Glomerular endothelial cell (primary cell): ENCODE measurements at regions not wholly inside any gene's neighbourhood (a gene's known extent, or its start where the extent isn't known, plus 50 kb on each side); places are given as distances from the start of the nearest gene placed in this dataset.

Experiments used
- DNase-seq: peaks from one replicate; pipeline ENCODE4 v3.0.0-alpha.2; 2011; ENCODE audit warnings: low read depth, low spot score; ENCODE audit errors: extremely low read depth

DNA sequence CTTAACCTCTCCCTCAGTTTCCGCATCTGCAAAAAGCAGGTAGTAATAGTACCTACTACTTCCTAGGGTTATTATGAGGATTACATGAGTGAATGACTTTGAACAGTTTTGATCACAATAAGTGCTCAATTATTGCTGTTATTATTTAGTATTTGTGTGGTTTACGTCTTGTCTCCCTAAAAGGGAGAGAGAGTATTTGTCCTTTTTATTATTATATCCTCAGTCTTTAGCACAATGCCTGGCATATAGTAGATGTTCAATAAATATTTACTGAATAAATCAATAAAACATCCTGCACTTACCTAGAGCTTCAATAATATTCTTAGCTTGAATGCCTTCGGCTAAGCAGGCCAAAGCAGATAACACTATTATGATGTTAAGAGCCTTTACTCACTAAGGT, 160.0 kb downstream of the TANC2 start:
- no peak for DNase-seq

DNA sequence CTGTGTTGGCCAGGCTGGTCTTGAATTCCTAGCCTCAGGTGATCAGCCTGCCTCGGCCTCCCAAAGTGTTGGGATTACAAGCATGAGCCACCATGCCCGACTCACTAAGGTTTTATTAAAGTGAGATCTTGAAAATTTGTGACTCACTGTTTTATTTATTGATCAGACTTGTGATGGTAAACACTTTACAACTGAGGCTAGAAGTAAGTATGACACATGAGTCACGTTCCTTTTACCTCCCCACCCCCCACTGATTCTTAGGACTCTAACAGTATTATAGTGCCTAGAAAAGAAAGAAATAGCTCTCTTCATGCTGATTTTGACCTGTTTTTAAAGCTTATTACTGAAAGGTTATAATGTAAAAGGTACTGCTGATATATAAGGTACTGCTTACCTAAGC, 160.6 kb downstream of the TANC2 start:
- no peak for DNase-seq

DNA sequence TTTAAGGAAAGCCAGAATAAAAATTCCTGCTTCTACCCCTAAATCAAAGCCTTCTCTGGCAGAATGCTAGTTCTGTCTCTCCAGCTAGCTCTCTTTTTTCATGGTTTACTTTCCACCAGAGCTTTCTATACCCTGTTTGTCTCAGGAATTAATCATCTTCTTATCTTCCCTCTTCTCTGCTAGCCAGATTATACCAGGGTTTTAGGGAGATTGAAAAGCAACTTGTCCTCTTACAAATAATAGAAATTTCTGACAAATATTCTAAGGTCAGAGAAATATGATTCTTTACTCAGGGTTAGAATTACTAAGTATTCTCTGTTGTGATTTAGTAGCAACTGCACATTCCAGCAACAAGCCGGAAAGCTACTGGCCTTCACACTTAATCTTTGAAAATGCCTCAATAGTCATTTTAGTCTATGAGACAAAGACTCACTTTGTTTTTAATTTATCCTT, 166.4 kb downstream of the TANC2 start:
- no peak for DNase-seq

DNA sequence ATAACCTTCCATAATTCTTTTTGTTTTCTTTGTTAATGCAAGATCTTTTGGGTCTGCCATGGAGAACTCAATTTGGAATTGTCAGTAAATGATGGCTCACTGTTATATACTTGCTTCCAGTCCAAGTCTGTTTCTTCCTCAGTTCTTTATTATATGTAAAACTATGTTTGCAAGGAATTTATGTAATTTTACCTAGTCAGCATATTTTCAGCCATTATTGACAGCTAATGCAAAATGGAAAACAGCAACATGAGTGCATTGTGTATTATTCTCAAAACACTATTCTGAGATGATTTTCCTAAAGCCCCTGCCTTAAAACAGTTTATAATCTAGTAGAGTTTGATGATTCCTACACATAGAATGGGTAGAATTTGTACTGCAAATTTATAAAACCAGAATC, 167.5 kb downstream of the TANC2 start:
- DNase-seq, result no peak

DNA sequence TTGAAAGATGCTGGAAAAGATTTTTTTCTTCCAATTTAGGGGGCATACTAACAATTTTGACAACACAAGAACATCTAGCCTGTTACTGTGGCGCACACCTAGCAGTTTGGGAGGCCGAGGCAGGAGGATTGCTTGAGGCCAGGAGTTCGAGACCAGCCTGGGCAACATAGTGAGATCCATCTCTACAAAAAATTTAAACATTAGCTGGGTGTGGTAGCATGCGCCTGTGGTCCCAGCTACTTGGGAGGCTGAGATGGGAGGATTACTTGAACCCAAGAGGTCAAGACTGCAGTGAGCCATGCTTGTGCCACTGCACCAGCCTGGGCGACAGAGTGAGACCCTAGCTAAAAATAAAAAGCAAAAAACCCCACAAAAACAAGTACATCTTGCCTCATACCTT, 168.8 kb downstream of the TANC2 start:
- DNase-seq, result no peak

DNA sequence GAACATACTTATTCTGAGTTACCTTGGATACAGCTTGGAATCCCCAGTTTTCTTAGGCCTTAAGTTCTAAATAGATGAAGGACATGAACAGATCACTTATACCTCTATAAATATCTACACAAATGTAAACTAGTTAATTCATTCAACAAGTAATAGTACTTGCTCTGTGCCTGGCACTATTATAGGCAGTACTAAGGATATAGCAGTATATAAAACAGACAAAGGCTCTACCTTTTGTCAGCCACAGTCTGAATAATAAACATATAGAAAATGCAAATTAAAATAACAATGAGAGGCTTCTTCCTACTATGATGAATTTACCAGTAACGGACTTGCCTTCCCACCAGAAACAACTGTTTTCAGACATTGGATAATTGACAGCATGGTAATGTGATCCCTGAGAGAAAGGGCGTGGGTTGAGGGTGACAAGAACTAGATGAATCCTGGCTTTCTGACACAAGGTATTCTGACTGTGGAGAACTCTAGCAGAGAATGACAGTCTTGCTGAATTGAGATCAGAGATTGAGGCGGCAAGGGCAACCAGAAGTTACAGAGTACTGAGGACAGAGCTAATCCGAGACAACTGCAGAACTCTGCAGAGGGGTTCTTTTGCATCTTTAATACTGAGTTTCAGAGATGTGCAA, 170.5 kb downstream of the TANC2 start:
- no peak for DNase-seq

DNA sequence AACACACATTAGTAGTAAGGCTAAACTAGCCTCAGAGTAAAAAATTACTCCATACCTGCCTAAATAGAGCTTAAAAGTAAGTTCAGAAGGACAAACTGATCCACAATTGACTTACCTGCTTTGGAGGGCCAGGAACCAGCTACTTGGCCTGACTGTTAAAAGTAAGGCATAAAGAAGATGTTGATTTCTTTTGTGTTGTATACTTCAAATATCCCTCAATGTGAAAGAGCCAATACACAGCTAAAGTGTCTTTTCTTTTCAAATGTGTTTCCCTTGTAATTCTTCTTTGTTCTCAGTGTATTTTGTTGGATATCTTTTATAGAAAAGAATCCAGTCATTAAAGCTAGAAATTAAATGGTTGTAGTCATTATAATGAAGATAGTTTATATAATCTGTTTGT, 171.1 kb downstream of the TANC2 start:
- no peak for DNase-seq

DNA sequence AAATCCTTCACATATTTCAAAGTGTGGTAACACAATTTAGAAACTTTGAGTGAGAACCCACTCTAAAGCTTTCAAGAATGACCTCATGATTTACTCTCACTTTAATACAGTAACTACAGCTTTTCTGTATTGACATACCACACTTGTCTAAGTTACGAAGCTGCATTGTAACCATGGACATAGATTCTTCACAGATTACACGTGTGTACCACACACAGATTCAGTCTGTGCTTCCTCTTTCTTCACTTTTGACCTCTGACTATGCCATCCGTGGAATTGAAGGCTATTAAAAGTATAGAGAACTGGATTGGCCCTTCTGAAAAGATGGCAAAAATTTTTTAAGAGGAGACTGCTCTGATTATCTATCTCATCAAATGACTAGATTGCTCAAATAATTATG, 172.7 kb downstream of the TANC2 start:
- no peak for DNase-seq

DNA sequence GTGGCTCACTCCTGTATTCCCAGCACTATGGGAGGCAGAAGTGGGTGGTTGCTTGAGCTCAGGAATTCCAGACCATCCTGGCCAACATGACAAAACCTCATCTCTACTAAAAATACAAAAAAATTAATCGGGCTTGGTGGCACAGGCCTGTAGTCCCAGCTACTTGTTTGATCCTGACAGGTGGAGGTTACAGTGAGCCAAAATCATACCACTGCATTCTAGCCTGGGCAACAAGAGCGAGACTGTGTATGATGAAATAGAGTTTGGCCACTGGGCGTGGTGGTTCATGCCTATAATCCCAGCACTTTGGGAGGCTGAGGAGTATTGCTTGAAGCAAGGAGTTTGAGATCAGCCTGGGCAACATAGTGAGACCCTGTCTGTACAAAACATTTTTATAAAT, 173.3 kb downstream of the TANC2 start:
- DNase-seq, result no peak

DNA sequence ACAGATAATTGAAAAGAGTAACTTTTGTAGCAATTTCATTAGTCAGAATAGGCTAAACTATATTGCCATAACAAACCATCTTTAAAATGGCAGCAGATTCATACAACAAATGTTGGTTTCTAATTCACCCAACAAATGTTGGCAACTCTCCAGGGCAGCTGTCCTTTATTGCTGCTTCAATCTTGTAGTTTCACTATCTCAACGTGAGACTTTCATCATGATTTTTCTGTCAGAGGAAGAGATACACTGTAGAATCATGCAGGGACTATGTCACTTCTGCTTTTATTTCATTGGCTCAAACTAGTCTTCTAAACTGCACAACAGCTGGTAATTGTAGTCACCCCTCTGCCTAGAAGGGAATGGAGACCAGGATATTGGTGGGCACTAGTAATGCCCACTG, 174.2 kb downstream of the TANC2 start:
- DNase-seq, result no peak

DNA sequence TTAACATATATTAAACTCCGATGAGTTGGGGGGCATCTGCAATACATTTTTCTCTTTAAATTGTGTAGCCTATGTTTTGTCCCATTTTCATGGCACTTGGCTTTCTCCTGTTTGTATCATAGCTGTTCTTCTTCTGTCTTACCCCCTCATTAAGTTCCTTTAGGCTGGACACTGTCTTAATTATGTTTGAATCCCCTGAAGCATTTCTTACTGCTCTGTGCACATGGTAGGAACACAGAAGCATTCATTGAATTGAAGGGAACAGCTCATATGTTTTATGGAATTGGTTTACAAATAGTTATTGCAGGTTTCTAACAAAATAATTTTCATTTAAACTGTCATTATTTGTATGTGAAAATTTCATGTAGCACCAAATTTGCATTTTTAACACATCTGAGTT, 176.8 kb downstream of the TANC2 start:
- no peak for DNase-seq

DNA sequence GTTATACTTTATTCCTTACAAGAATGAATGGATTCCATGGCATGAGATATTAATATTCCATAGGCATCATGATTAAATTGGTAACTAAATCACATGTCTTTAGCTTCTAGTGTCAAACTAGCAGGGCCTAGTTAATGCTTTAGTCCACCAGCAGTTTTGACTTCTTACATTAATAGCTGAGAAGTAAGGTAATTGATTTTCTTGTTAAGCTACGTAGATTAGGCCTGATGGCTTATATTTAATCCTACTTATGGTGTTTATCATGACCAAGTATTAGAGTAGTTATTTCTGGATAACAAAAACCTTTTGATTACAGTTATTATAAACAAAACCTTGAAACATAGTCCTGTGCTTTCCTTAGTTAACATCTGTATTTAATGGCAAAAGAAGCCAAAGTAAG, 184.5 kb downstream of the TANC2 start:
- DNase-seq, result no peak

DNA sequence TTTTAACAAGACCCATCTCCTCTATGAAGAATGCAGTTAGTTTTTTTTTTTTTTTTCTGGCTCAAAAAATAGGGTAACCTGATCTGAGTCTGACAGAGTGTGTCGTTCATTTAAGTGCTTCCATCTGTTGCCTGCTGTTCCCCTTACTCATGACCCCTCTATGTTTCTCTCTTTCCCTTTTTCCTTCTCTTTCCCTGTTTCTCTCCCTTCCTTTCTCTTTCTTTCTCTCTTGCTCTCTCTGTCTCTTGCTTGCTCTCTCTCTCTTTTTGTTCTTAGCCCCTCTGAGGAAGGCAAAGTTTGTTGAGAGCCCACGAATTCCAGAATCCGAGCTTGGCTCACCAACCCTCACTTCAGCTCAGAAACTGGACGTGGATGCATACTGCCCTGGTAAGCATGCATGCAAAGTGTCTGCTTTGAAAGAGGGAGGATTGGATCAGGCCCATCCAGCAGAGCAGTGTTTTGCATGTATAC, 185.0 kb downstream of the TANC2 start:
- no peak for DNase-seq

DNA sequence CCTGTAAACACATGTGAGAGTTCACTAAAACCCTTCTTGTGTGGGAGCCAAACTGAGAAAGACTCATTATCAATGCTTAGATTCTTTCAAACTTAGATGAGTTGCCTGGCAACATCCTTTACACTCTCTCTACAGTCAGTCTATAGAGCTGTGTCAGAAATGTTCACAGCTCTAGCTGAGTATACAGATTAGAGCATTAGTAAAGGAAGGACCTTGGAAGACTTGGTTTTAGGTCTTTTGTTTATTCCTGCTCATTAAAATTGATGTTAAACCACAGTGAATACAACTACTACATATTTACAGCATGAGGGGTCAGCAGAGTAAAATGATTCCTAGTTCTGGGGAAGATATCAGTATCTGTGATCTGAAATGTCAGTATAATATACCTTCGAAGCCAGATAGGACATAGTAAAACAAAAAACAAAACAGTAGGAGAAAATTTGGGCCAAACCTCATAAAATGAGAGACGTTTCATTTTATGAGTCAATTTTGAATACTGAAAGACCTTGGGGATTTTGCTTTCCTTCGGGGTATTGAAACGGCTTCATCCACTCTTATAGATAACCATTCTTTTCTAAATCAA, 186.0 kb downstream of the TANC2 start:
- no peak for DNase-seq

DNA sequence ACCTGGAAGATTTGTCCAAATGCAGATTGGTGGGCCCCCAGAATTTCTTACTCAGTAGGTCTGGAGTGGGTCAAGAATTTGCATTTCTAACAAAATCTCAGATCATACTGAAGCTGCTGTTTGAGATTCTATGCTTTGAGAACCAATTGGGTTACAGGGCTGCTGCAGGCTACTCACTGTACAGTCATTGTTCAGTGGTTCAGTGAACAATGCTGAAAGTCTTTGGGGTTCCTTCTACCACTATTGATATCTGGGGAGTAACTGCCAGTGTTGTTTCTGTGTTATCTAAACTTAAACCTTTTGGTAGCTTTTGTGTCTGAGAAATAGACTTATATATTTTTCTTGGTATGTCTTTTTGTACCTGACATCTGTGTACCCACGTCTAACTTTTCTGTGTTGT, 187.5 kb downstream of the TANC2 start:
- DNase-seq, result no peak

DNA sequence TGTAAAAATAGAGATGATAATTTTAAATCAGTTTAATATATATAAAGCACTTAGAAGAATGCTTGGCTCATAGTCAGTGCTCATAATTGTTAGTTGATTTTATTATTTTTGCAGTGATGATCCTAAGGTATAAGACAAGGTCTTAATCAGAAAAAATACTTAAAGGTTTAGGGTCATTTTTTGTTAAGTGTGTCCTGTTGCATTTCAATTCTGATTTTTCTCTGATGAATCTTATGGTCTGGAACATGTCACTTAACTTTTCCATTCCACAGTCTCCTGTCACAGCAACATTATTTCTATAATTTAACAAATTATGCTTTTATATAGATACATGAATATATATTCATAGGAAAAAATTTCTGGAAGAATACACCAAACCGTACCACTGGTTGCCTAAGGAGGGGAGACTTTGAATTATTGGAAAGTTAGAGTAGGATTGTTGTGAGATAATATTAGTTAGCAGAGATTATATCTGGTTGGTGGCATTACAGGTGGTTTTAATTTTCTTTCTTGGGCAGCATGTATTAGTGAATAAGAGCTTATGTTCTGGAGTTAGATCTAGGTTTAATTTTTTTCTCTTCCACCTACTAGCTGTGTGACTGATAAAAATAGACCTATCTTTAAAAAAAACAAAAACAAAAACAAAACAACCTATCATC, 188.7 kb downstream of the TANC2 start:
- no peak for DNase-seq

DNA sequence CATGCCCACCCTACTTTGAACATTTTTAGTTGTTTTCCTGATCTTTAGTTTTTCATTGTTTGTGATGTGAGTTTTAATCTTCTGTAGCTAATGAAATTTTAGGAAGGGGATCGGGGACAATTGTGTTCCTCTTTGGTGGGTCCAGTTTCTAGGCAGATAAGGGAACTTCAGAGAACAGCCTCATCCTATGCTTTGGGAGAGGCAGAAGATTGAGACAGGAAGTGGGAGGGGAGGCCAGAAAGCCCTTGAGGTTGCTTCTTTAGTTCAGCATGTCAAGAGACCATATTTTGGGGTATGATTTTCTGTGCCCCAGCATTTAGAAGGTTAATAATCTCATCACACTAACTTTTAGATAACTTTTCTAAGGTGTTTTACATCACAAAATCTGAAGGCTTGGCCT, 191.0 kb downstream of the TANC2 start:
- DNase-seq, result no peak

DNA sequence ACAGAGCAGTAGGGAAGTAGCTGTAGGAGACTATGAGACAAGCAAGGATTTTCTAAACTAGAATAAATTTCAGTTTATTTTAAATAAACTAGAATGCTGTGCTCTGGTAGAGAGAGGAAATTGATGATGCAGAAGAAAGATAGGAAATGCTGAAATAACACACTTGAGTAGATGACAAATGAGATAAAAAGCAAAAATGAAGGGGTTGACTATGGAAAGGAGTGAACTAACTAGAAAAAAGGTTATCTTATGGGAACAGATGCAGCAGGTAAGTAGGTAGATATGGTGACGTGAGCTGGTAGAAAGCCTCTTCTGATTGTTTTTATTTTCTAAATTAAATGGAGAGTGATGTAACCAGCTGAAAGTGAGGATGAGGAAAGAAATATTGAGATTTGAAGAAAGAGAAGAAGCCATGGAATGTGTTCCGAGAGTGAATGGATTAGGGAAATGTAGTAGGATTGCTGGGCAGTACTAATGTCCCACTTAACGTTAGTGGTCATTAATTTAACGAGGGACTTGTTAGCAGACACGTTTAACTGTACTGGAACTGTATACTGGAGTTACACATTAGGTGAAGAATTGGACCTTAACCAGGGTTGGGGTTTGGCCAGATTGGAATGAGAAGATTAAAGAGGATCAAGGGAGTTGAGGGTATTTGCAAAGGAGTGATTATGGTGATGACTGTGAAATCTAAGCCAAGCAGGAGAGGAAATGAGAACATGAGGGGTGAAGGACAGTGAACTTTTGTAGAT, 196.5 kb downstream of the TANC2 start:
- DNase-seq, result peak; percentile 18

DNA sequence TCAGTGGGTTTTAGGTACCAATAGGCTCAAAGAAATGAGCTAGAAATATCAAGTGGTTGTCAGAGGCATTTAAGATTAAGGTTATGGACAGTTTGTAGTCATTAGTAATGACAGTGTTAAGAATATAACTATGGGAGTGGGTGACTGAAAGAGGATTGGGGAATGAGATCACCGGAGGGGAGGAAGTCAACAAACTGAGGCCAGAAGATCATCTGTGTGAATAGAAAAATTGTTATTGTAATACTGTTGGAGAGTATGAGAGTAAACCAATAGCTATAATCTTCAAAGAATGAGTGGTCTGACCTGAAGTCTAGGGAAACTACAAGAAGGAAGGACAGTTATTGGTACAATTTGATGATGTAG, 197.1 kb downstream of the TANC2 start:
- no peak for DNase-seq

DNA sequence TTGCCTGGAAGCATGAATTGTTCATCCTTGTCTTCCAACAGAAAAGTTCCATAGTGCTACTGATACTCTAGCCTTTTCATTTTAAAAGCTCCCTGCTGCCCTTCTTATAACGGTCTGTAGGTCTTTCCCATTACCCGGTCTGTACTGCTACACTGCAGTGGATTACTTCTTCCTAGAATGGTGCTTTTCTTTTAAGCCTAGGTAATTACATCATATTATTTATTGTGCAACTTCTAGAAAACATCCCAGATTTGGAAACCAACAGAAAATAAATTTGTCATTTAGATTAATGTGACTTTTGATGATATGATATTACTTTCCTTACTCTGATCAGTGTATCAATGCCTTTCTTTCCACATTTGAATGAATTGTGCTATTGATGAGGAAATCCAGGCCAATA, 199.4 kb downstream of the TANC2 start:
- DNase-seq, result no peak

DNA sequence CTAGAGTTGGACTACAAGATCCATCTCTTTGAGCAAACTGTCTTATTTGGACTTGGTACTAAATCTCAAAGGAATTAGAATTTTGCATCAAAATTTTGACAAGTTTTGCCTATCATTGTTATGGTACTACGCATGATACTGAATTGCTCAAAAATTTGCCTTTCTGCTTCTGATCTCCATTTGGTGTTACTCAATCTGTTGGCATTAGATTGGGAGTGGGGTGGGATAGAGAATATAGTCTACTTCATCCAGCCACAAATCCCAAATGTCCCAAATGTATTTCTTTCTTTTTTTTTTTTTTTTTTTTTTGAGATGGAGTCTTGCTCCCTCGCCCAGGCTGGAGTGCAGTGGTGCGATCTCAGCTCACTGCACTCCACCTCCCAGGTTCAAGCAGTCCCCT, 204.8 kb downstream of the TANC2 start:
- no peak for DNase-seq
